SK-MEL-5 (cell line): ENCODE measurements at regions not wholly inside any gene's neighbourhood (a gene's known extent, or its start where the extent isn't known, plus 50 kb on each side); places are given as distances from the start of the nearest gene placed in this dataset.
"Not testable (repeated sequence)": the region's sequence is repeated elsewhere in the genome, so short reads cannot be mapped to it uniquely, and the experiment has no call there.

ENCODE experiments used
- DNase-seq: peaks from one replicate; pipeline ENCODE4 v3.0.0-alpha.2; 2016; ENCODE audit warnings: low read depth, low spot score
- in situ Hi-C: cut with HindIII; loops from 2 replicates; pipeline ENCODE4 v1.10.0; 2016; ENCODE audit warnings: low sequenced_read_pairs, high pct_unique_total_duplicates, low pct_unique_long_range_greater_than_20kb

DNA sequence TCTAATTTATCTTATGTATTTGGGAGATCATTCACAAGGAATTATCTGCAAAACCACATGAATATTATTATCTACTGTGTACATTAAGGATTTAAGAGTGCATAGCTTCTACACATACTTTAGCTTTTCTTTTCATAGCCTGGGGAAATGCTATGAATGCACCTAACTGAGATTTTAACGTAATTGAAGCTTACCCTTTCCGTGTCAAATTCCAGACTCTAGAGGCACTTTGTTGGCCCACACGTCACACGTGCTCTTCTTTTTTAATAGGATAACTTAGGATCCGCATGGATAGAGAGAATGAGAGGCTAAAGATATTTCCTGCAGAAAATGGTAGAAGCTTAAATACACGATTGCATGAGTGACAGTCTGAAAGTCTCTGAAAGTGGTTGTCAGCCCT lies 481.1 kb downstream of the PCNX1 start:
- no peak for DNase-seq
- in situ Hi-C loops: no loop called here

GRCh38 chr14:71388862-71389261 lies 481.6 kb downstream of the PCNX1 start:
- DNase-seq: no peak
- in situ Hi-C loops: no loop called here

DNA sequence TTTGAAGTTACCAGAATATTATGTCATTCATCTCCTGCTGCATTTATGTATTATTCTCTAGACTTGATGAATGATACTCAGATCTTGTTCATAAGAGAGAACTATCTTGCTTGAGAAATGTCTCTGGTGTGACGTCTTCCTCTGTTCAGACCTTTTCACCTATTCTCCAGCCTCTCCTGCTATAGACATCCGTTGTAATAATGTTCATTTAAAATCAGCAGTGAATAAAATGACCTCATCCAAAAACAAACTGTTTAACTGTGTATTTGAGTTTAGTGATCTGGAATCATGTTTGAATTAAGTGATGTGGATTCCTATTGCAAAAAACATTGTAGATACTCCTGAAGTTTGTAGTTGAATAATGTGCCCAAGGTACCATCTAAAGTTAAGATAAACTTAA lies 487.1 kb downstream of the PCNX1 start:
- DNase-seq: no peak
- in situ Hi-C loops: no loop called here

DNA sequence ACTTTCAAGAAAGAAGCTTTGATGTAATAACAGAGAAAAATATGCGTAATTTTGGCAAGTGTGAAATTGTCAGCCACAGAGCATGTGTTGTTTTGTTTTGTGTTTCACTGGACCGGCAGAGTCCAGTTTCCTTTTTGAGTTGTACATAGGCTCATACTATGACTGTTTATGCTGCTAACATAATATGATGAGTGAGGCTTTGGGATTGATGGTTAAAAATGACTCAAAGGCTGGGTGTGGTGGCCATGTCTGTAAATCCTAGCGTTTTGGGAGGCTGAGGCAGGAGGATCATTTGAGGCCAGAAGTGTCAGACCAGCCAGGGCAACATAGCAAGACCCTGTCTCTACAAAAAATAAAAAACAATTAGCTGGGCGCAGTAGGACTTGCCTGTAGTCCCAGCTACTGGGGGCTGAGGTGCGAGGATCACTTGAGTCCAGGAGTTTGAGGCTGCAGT lies 487.9 kb downstream of the PCNX1 start:
- in situ Hi-C loops: no loop called here
- DNase-seq: no peak

GRCh38 chr14:71395636-71396035 lies 488.4 kb downstream of the PCNX1 start:
- DNase-seq: no peak
- in situ Hi-C loops: no loop called here

DNA sequence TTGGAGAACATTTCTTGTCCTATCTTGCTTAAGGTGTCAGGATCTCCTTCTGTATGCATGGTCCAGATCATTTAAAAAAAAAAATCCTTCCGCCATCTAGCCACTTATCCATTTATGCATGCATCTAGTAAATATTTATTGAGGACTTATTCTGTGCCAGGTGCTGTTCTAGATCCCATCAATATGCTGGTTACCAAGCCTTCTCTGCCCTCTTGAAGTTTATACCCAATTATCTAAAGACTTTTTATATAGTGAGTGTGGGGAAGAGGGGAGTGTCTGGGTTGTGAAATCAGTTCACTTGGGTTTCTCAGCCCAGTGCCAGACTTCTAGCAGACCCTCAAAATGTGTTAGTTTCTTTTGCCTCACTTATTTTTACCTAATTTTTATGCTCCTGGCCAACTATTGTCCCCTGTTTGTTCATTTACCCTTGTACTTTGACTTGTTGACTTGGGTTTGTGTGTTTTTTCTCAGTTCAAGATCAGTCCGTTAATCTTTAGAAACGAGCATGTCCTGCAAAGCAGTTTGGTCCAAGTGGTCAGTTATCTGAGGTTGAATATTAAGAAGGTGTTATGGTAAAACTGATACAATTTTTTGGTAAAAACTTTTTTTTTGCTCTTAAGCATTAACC lies 488.9 kb downstream of the PCNX1 start:
- in situ Hi-C loops: no loop called here
- no peak for DNase-seq

GRCh38 chr14:71397371-71397770 lies 490.1 kb downstream of the PCNX1 start:
- DNase-seq: no peak
- in situ Hi-C loops: no loop called here

DNA sequence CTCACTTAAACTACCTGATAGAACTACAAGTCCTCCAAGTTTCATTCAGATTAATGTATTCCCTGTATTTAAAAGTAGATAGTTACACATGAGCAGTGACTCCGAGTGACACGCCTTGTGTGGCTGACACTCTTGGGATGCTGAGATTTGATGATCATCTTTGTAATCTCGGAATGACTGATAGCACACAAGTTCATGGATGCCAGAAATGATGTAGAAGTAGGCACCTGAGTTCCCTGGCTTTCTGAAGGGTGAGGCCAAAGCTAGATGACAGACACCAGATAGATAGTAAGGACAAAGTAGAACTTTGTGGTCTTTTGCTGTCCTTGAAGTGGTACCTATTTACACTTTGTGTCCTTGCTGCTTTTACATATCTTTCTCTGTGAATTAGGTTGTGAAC lies 491.2 kb downstream of the PCNX1 start:
- in situ Hi-C loops: no loop called here
- no peak for DNase-seq

DNA sequence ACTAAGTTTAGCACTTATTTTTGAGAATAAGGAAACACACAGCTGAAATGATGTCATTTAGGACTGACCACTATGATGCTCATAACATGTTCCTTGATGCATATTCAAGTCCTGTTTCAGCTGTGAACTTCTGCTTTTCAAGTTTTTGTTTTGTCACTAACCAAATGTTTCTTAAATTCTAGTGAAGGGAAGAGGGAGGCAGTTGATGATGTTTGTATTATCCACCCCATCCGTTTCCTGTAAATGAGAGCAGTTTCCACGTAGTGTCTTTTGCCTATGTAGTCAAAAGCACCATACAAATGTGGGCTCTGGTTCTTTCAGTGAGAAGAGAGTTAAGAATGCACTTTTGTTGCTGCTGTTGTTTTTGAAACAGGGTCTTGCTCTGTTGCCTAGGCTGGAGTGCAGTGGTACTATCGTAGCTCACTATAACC lies 491.8 kb downstream of the PCNX1 start:
- in situ Hi-C loops: no loop called here
- no peak for DNase-seq

DNA sequence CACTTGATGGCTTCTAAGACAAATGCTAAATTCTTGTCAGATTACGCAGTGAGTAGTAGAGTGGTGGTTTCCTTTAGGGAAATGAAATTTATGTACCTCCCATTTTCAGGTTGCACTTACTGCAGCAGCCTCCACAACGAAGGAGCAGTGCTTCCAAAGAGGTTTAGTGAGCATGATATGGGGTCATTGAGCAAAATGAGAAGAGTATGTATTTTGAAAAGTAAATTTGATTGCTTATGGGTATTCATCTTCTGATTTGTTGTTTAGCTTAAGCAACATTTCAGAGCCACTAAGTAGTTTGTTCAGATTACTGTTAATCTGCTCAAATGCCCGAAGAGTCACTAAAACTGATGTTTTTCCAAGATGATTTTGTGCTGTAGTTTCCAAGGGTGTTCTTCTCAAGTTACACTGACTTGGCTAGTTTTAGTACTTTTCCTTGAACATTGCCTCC lies 493.6 kb downstream of the PCNX1 start:
- in situ Hi-C loops: no loop called here
- no peak for DNase-seq

DNA sequence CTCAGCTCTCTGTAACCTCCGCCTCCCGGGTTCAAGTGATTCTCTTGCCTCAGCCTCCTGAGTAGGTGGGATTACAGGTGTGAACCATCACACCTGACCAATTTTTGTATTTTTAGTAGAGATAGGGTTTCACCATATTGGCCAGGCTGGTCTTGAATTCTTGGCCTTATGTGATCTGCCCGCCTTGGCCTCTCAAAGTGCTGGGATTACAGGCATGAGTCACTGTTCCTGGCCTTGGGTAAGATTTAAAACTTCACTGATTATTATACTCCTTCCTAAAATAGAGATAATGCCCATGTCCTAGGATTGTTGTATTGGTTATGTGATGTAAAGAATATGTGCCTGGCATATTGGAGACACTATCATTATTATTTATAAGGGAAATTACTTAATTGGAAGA lies 495.2 kb downstream of the PCNX1 start:
- DNase-seq, in situ Hi-C loops: not testable (repeated sequence)

DNA sequence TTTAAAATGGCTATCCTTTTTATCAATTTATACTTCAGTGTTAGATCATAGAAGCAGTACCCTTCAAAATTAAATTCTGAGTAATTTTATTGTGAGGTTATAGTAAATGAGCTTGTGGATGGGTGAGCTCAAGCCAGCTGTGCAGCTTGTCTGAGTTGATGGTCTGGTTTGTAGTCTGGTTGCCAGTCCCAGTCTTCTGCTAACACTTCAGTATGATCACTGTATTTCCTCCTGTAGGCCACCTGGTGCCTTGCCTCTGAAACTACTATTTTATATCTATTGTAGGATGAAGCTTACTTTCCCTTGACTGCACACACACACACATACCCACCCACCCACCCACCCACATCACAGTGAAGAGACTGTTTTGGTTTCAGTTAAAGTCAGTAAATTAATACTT lies 496.4 kb downstream of the PCNX1 start:
- in situ Hi-C loops: no loop called here
- DNase-seq: peak; percentile 37

- in situ Hi-C loops: no loop called here
Observed at GRCh38 chr14:71405676-71406075, 498.4 kb downstream of the PCNX1 start.

GRCh38 chr14:71408362-71409030 lies 501.2 kb downstream of the PCNX1 start:
- in situ Hi-C loops: no loop called here
- DNase-seq: no peak

More at GRCh38 chr14:71405676-71406075, 498.4 kb downstream of the PCNX1 start:
- no peak for DNase-seq

- in situ Hi-C loops: no loop called here
Observed at GRCh38 chr14:71410578-71411284, 503.5 kb downstream of the PCNX1 start.

DNA sequence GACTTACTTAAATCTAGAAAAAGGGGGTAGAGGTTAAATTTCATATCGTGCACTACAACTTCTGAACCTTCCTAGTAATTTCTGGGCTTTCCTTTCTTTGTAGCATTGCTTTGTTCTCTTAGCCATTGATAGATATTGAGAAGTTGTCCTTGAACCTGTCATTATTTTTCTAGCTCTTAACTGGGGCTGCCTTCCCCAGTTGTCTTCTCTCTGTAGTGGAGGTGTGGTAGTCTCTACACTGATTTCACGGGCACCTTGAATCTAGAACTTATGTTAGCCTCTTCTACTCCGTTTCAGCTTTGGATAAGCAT lies 504.0 kb downstream of the PCNX1 start:
- no peak for DNase-seq
- in situ Hi-C loops: no loop called here

More at GRCh38 chr14:71410578-71411284, 503.5 kb downstream of the PCNX1 start:
- DNase-seq: no peak

GRCh38 chr14:71411738-71412137 lies 504.5 kb downstream of the PCNX1 start:
- DNase-seq: no peak
- in situ Hi-C loops: no loop called here

DNA sequence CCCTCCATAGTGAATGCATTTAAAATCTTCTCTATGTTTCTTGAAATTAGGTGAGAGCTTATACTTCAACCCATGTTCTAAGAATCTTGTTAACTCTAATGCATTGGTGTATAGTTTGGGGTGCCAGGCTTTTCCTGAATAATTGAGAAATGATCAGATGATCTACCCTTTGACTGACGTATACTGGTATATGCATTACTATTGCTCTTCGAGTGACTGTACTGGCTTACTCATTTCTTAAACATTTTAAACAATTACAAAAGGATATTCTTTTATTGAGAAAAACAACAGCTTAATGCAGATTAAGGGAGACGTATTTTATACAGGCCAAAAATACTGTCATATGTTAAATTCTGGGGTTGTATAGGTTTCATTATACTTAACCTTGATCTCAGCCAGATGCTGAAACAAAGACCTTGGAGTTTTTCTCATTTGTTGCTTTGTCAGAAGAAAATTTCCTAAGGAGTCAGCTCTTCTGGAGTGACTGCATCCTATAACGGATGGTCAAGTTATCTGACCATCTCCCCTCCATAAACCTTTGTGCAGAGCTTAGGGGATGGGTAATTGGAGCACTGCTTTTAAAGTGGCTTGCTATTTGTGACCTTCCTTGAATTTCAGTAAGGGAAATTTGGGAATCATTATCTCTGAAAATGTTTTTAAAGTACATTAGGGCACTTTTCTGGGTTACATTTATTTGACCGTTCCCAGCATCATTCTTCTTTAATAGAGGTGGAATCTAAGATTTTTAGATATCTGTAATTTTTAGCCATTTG lies 507.6 kb downstream of the PCNX1 start:
- no peak for DNase-seq
- in situ Hi-C loops: no loop called here
